Mammary epithelial cell (primary cell): ENCODE measurements at regions not wholly inside any gene's neighbourhood (a gene's known extent, or its start where the extent isn't known, plus 50 kb on each side); places are given as distances from the start of the nearest gene placed in this dataset.

ENCODE experiments used
- CTCF ChIP-seq, 2 donors: IDR thresholded peaks in 1 of 2; conservative IDR thresholded peaks in 1 of 2; 2 replicates each; pipeline ENCODE4 v1.5.1; 2011 to 2012; ENCODE audit warnings: inconsistent platforms in 2 of 2, low read length in 2 of 2, mild to moderate bottlenecking in 2 of 2, control low read depth in 1 of 2, low read depth in 1 of 2; ENCODE audit not compliant: insufficient read depth in 1 of 2; ENCODE audit errors: extremely low read depth in 1 of 2
- EZH2 ChIP-seq: IDR thresholded peaks from 2 replicates; pipeline ENCODE4 v1.6.1; 2012; ENCODE audit warnings: low read length, inconsistent platforms, borderline replicate concordance

- no peak for TF ChIP-seq CTCF (conservative IDR thresholded peaks at IDR 0.05 in 1 of 2, IDR thresholded peaks at IDR 0.05 in 1 of 2; ENCODE audit: extremely low read depth in 1 of 2, insufficient read depth in 1 of 2, low read depth in 1 of 2, low read length in 2 of 2)
- no peak for TF ChIP-seq EZH2
These were observed 481.2 kb downstream of the MATN1 start for GRCh38 chr1:30242168-30242567.
